DND-41 (cell line): ENCODE measurements at regions not wholly inside any gene's neighbourhood (a gene's known extent, or its start where the extent isn't known, plus 50 kb on each side); places are given as distances from the start of the nearest gene placed in this dataset.

Source experiments
- EZH2 ChIP-seq: IDR thresholded peaks from 3 replicates; pipeline ENCODE4 v1.6.1; 2012; ENCODE audit warnings: borderline replicate concordance, low read depth, mild to moderate bottlenecking, moderate library complexity, low read length, inconsistent platforms; ENCODE audit not compliant: severe bottlenecking
- TF ChIP-seq, protein P1 (sequence below): IDR thresholded peaks from 2 replicates; pipeline ENCODE4 v1.5.1; 2012; ENCODE audit warnings: borderline replicate concordance, low read length, moderate library complexity, mild to moderate bottlenecking; ENCODE audit not compliant: poor library complexity, severe bottlenecking; ENCODE audit errors: extremely low read depth

DNA sequence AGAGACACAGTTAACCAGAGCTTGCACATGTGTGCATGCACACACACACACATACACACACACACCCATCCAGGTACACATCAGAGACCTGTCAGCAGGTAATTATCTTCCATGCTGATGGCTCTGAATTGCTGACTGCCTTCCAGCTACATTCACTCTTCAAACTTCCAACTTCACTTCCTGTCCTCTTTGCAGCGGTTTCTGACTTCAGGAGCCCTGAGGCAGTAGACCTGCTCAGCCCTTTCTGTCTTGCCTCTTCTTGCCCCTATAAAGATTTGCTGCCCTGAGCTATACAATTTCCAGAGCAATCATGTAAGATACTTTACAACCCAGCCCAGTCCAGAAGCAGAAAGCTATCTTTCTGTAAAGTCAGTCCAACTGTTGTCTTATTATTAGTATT is 310.2 kb downstream of the FGFR2 start:
- TF ChIP-seq, protein P1, sequence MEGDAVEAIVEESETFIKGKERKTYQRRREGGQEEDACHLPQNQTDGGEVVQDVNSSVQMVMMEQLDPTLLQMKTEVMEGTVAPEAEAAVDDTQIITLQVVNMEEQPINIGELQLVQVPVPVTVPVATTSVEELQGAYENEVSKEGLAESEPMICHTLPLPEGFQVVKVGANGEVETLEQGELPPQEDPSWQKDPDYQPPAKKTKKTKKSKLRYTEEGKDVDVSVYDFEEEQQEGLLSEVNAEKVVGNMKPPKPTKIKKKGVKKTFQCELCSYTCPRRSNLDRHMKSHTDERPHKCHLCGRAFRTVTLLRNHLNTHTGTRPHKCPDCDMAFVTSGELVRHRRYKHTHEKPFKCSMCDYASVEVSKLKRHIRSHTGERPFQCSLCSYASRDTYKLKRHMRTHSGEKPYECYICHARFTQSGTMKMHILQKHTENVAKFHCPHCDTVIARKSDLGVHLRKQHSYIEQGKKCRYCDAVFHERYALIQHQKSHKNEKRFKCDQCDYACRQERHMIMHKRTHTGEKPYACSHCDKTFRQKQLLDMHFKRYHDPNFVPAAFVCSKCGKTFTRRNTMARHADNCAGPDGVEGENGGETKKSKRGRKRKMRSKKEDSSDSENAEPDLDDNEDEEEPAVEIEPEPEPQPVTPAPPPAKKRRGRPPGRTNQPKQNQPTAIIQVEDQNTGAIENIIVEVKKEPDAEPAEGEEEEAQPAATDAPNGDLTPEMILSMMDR: no peak
- TF ChIP-seq EZH2: no peak
